OCI-LY7 (cell line): ENCODE measurements at regions not wholly inside any gene's neighbourhood (a gene's known extent, or its start where the extent isn't known, plus 50 kb on each side); places are given as distances from the start of the nearest gene placed in this dataset.

Source experiments
- BruUV-seq: library from RNA; stranded (reverse); fragments of 400-500 nt; replicated peaks from 2 replicates; lab custom pipeline; 2021; lab: Mats Ljungman, UMichigan
- CTCF ChIA-PET: fragments of 300-600 bp; sonication (Branson Sonifier 250); formaldehyde crosslinking; loops from one replicate; lab custom pipeline; 2022; ENCODE audit warnings: antibody characterized with exemption; ENCODE audit not compliant: unreplicated experiment; lab: Charles Lee
- POLR2A ChIA-PET: fragments of 300-600 bp; sonication (Branson Sonifier 250); formaldehyde crosslinking; loops from one replicate; lab custom pipeline; 2022; ENCODE audit warnings: antibody characterized with exemption; lab: Charles Lee
- DNase-seq: peaks from one replicate; pipeline ENCODE4 v3.0.0-alpha.2; 2015; ENCODE audit warnings: low spot score
- H2AFZ ChIP-seq: fragments of 200-600 bp; sonication (generic), shearing (Covaris generic); 2 replicates; pipeline ENCODE4 v1.6.1; 2014; ENCODE audit warnings: mild to moderate bottlenecking, antibody characterized with exemption, low read length, moderate library complexity
- H3K27ac ChIP-seq: fragments of 200-600 bp; sonication (generic); 2 replicates; pipeline ENCODE4 v1.5.1; 2014; ENCODE audit warnings: mixed run types, low read depth, mild to moderate bottlenecking, moderate library complexity, low read length, inconsistent platforms; ENCODE audit not compliant: poor library complexity, severe bottlenecking
- H3K36me3 ChIP-seq: fragments of 200-600 bp; sonication (generic); 2 replicates; pipeline ENCODE4 v1.6.1; 2014; ENCODE audit warnings: mild to moderate bottlenecking, antibody characterized with exemption, low read length, moderate library complexity, mixed read lengths; ENCODE audit not compliant: insufficient read depth
- H3K4me1 ChIP-seq: fragments of 200-600 bp; sonication (generic); 2 replicates; pipeline ENCODE4 v1.5.1; 2014; ENCODE audit warnings: mild to moderate bottlenecking, low read length; ENCODE audit not compliant: insufficient read depth, poor library complexity, severe bottlenecking
- H3K4me2 ChIP-seq: fragments of 200-600 bp; sonication (generic); 2 replicates; pipeline ENCODE4 v1.6.1; 2014; ENCODE audit warnings: mild to moderate bottlenecking, low read length
- H3K4me3 ChIP-seq: fragments of 200-600 bp; sonication (generic); 2 replicates; pipeline ENCODE4 v1.5.1; 2014; ENCODE audit warnings: mild to moderate bottlenecking, low read depth, low read length; ENCODE audit not compliant: poor library complexity, severe bottlenecking
- H3K79me2 ChIP-seq: fragments of 200-600 bp; sonication (generic); 2 replicates; pipeline ENCODE4 v1.6.1; 2016; ENCODE audit warnings: low read depth, mild to moderate bottlenecking, low read length, moderate library complexity, mixed read lengths; ENCODE audit not compliant: insufficient read depth
- H3K9me2 ChIP-seq: fragments of 200-600 bp; sonication (generic); 2 replicates; pipeline ENCODE4 v1.6.1; 2016; ENCODE audit warnings: mild to moderate bottlenecking, low read length, mixed read lengths; ENCODE audit not compliant: insufficient read depth
- H3K9me3 ChIP-seq: fragments of 200-600 bp; sonication (generic); 2 replicates; pipeline ENCODE4 v1.6.1; 2014; ENCODE audit warnings: mild to moderate bottlenecking, mixed run types, low read length, mixed read lengths
- H4K20me1 ChIP-seq: fragments of 200-600 bp; sonication (generic); 2 replicates; pipeline ENCODE4 v1.6.1; 2014; ENCODE audit warnings: mild to moderate bottlenecking, antibody characterized with exemption, low read length, moderate library complexity, mixed read lengths; ENCODE audit not compliant: insufficient read depth
- EZH2phosphoT487 ChIP-seq: fragments of 200-600 bp; sonication (generic); IDR thresholded peaks from 2 replicates; pipeline ENCODE4 v1.6.1; 2018; ENCODE audit warnings: low read depth, borderline replicate concordance, mild to moderate bottlenecking, mixed run types, antibody characterized with exemption, low read length, moderate library complexity, mixed read lengths
- intact Hi-C: fragments of 100-400 bp; cut with micrococcal nuclease; formaldehyde crosslinking; loops from one replicate; pipeline ENCODE4 v1.10.0; 2022; ENCODE audit not compliant: unreplicated experiment
- TF ChIP-seq, protein P1 (sequence below): fragments of 200-600 bp; sonication (generic); conservative IDR thresholded peaks from 2 replicates; pipeline ENCODE4 v1.5.1; 2014; ENCODE audit warnings: mild to moderate bottlenecking, antibody characterized with exemption, low read length, moderate library complexity, mixed read lengths

DNA sequence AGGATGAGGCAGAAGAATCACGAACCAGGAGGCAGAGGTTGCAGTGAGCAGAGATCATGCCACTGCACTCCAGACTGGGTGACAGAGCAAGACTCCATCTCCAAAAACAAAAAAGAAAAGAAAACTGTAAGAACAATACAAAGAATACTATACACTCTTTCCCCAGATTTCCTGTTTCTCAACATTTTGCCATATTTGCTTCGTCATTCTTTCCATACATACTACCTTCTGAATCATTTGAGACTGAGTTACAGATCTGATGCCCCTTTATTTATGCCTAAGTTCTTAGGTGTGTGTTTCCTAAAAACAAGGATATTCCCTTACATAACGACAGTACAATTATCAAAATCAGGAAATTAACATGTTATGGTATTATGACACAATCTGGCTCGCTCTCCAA is 168.4 kb upstream of the CELF2 start:
- DNase-seq: no peak

DNA sequence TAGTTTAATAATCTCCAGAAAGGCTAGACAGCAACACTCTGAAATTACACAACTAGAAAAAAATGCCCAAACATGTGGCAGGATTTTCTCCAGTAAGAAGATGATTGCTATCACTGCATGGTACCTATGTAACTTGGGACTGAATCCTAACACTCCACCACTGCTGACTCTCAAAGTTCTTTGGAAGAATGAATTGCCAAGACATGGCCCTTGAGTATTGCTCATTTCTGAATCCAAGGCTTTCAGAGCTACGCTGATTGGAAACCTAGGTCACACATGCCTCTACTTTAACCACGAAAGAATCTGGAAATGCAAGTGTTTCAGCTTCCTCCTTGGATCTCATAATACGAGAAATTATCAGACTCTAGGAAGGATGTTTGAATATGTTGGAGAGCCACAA is 167.5 kb upstream of the CELF2 start:
- ChIA-PET POLR2A (no interaction called here), CTCF (no interaction called here)
- Histone ChIP-seq H3K9me2 (no peaks in the 10 kb centered on the region), H4K20me1 (no peaks in the 10 kb centered on the region), H3K36me3 (no peaks in the 10 kb centered on the region), H3K4me1 (no peaks in the 10 kb centered on the region), H3K4me2 (no peak overlapping the region), H3K27ac (no peak overlapping the region), H3K4me3 (no peak overlapping the region), H3K9me3 (no peaks in the 10 kb centered on the region), H2AFZ (no peak overlapping the region), H3K79me2 (no peaks in the 10 kb centered on the region)
- no peak for TF ChIP-seq EZH2phosphoT487
- TF ChIP-seq, protein P1, sequence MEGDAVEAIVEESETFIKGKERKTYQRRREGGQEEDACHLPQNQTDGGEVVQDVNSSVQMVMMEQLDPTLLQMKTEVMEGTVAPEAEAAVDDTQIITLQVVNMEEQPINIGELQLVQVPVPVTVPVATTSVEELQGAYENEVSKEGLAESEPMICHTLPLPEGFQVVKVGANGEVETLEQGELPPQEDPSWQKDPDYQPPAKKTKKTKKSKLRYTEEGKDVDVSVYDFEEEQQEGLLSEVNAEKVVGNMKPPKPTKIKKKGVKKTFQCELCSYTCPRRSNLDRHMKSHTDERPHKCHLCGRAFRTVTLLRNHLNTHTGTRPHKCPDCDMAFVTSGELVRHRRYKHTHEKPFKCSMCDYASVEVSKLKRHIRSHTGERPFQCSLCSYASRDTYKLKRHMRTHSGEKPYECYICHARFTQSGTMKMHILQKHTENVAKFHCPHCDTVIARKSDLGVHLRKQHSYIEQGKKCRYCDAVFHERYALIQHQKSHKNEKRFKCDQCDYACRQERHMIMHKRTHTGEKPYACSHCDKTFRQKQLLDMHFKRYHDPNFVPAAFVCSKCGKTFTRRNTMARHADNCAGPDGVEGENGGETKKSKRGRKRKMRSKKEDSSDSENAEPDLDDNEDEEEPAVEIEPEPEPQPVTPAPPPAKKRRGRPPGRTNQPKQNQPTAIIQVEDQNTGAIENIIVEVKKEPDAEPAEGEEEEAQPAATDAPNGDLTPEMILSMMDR: no peak
- BruUV-seq: no TSS peak
- intact Hi-C loops: no loop called here
- no peak for DNase-seq

More for the DNA sequence above, 168.4 kb upstream of the CELF2 start:
- no peaks in the 10 kb centered on the region for H3K36me3 ChIP-seq
- no peaks in the 10 kb centered on the region for H3K4me1 ChIP-seq
- no peaks in the 10 kb centered on the region for H3K9me3 ChIP-seq
- no peak overlapping the region for H3K4me2 ChIP-seq
- H3K79me2 ChIP-seq: no peaks in the 10 kb centered on the region
- ChIA-PET POLR2A (no interaction called here), CTCF (no interaction called here)
- H2AFZ ChIP-seq: no peak overlapping the region
- intact Hi-C loops: no loop called here
- TF ChIP-seq, protein P1: no peak
- no peak for TF ChIP-seq EZH2phosphoT487
- no peaks in the 10 kb centered on the region for H4K20me1 ChIP-seq
- no TSS peak for BruUV-seq
- no peak overlapping the region for H3K27ac ChIP-seq
- no peaks in the 10 kb centered on the region for H3K9me2 ChIP-seq
- H3K4me3 ChIP-seq: no peak overlapping the region

DNA sequence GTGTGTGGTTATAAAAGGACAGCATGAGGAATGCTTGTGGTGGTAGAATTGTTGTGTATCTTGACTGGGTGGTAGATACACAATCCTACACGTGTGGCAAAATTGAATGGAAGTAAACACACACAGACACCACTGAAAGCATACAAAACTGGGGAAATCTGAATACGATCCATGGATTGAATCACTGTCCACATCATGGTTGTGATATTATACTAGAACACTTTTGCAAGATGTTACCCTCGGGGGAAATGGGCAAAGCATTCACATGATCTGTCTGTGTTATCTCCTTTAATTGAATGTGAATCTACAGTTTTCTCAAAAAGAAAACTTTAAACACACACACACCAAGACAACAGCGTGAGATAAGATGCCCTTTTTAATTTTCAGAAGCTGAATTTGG is 165.2 kb upstream of the CELF2 start:
- Histone ChIP-seq H3K4me1 (no peaks in the 10 kb centered on the region), H3K4me2 (no peak overlapping the region), H4K20me1 (no peaks in the 10 kb centered on the region), H3K9me2 (no peaks in the 10 kb centered on the region), H2AFZ (no peak overlapping the region), H3K79me2 (no peaks in the 10 kb centered on the region), H3K9me3 (no peaks in the 10 kb centered on the region), H3K27ac (no peak overlapping the region), H3K36me3 (no peaks in the 10 kb centered on the region), H3K4me3 (no peak overlapping the region)
- CTCF ChIA-PET: no interaction called here
- POLR2A ChIA-PET: no interaction called here
- intact Hi-C loops: no loop called here
- no peak for DNase-seq
- no peak for TF ChIP-seq EZH2phosphoT487
- TF ChIP-seq, protein P1: no peak
- no TSS peak for BruUV-seq
